Astrocyte of the cerebellum (primary cell): ENCODE measurements at regions not wholly inside any gene's neighbourhood (a gene's known extent, or its start where the extent isn't known, plus 50 kb on each side); places are given as distances from the start of the nearest gene placed in this dataset.
"Not testable (repeated sequence)": the region's sequence is repeated elsewhere in the genome, so short reads cannot be mapped to it uniquely, and the experiment has no call there.

Experiments used
- DNase-seq: peaks from one replicate; pipeline ENCODE4 v3.0.0-alpha.2; 2011; ENCODE audit warnings: low read depth
- H3K4me3 ChIP-seq: 2 replicates; pipeline ENCODE4 v1.5.1; 2011; ENCODE audit warnings: mild to moderate bottlenecking, low read depth, low read length, moderate library complexity
- CTCF ChIP-seq: IDR thresholded peaks from 2 replicates; pipeline ENCODE4 v1.5.1; 2012; ENCODE audit warnings: low read length, low read depth, moderate library complexity, mild to moderate bottlenecking; ENCODE audit errors: missing control alignments
- in situ Hi-C: cut with HindIII; loops from 2 replicates; pipeline ENCODE4 v1.10.0; 2017; ENCODE audit warnings: low sequenced_read_pairs

- in situ Hi-C loops: no loop called here
- no peak for TF ChIP-seq CTCF
Observed at GRCh38 chr18:55981712-55982475, 393.9 kb upstream of the TCF4 start.

DNA sequence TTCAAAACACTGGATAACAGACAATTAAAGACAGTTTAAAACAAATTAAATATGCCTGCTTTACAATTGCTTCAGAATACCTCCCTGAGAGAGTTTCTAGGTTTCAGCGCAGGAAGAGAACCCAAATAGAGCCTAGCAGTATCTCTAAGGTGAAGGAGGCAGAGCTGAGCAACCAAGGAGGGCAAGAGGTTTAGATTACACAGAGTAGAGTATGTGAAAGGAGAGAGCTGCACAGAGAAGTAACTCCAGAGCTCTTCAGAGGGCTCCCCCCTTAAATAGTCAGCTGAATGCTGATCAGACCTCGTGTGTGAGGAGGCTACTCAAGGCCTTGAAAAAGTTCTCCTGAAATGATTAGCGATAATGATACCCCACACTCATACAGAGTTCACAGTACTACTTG, 386.5 kb upstream of the TCF4 start:
- DNase-seq: no peak
- no peak for TF ChIP-seq CTCF
- no peak overlapping the region for H3K4me3 ChIP-seq
- in situ Hi-C loops: no loop called here

More at GRCh38 chr18:55981712-55982475, 393.9 kb upstream of the TCF4 start:
- no peak for DNase-seq
- no peak overlapping the region for H3K4me3 ChIP-seq

- in situ Hi-C loops: no loop called here
- DNase-seq: no peak
- H3K4me3 ChIP-seq: no peak overlapping the region
- TF ChIP-seq CTCF: no peak
Observed at GRCh38 chr18:55968550-55968949, 380.6 kb upstream of the TCF4 start.

GRCh38 chr18:55967019-55967418, 379.0 kb upstream of the TCF4 start:
- in situ Hi-C loops: no loop called here
- no peak for TF ChIP-seq CTCF
- DNase-seq: no peak
- no peak overlapping the region for H3K4me3 ChIP-seq

GRCh38 chr18:55964171-55964570, 376.2 kb upstream of the TCF4 start:
- in situ Hi-C loops: no loop called here
- no peak for DNase-seq
- no peak overlapping the region for H3K4me3 ChIP-seq
- TF ChIP-seq CTCF: no peak

DNA sequence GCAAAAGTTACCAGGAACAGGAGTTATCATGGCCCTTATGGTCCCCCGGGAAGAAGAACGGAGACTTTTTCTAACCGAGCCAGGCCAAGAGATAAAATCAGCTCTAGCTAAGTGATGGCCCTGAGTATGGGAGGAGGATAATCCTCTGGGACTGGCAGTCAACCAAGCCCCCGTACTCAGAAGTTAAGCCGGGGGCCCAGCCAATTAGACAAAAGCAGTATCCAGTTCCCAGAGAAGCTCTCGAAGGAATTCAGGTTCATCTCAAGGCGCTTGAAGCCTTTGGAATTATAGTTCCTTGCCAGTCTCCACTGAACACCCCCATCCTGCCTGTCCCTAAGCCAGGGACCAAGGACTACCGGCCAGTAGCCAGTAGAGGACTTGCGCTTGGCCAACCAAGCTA, 365.3 kb upstream of the TCF4 start:
- H3K4me3 ChIP-seq: no peak overlapping the region
- DNase-seq: no peak
- in situ Hi-C loops: no loop called here
- no peak for TF ChIP-seq CTCF

- in situ Hi-C loops, H3K4me3 ChIP-seq, DNase-seq: not testable (repeated sequence)
Observed at GRCh38 chr18:55951738-55952137, 363.7 kb upstream of the TCF4 start.
